ENCODE measurements at regions not wholly inside any gene's neighbourhood (a gene's known extent, or its start where the extent isn't known, plus 50 kb on each side); places are given as distances from the start of the nearest gene placed in this dataset.

DNA sequence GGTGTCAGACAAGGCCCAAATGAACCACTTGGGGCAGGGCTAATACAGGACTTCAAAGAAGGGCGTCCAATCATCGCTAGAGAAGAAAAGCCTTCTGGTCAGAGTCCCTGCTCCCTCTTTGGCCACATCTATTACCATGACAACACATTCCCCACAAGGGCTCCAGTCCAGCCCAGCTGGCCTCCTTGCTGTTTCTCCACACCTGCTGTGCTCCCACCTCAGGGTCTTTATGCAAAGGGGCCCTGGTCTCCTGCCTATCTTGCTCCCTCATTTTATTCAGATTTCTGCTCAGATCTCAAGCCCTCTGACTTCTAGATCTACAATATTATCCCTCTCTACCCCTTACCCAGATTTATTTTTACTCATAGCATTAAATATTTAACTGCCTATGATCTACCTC lies 58.0 kb upstream of the KIRREL3 start:
- Histone ChIP-seq H2BK120ac (ENCODE audit: low read depth, low read length) (no peak overlapping the region), H2BK5ac (ENCODE audit: low read depth, low read length, poor library complexity, severe bottlenecking) (no peak overlapping the region), H3K27ac (ENCODE audit: low read length, poor library complexity, severe bottlenecking) (no peak overlapping the region), H4K91ac (ENCODE audit: low read length) (no peak overlapping the region), H2AFZ (ENCODE audit: low read depth, low read length) (no peak overlapping the region), H3K79me1 (replicated peaks; ENCODE audit: low read length, poor library complexity, severe bottlenecking) (no peaks in the 10 kb centered on the region), H3K36me3 (ENCODE audit: control insufficient read depth in 1 of 2, insufficient read depth in 2 of 2, low read depth in 1 of 2, low read length in 2 of 2) (no peaks in the 10 kb centered on the region), H3K9me3 (ENCODE audit: control insufficient read depth, low read length) (no peaks in the 10 kb centered on the region), H2AK5ac (ENCODE audit: low read length, severe bottlenecking) (no peak overlapping the region), H2BK15ac (ENCODE audit: low read depth, poor library complexity, severe bottlenecking) (no peak overlapping the region), H3K9ac (ENCODE audit: low read length) (no peak overlapping the region), H3K4ac (ENCODE audit: low read depth in 1 of 2, low read length in 2 of 2) (no peak overlapping the region), H4K8ac (ENCODE audit: low read length) (no peak overlapping the region), H3K27me3 (ENCODE audit: control insufficient read depth in 1 of 2, insufficient read depth in 1 of 2, low read length in 2 of 2) (peaks cover 0 to 15% of the 10 kb centered on the region in 2 experiments), H3K18ac (ENCODE audit: low read depth in 1 of 2, low read length in 2 of 2) (no peak overlapping the region), H3K4me1 (ENCODE audit: control insufficient read depth, insufficient read depth, low read depth, low read length) (no peaks in the 10 kb centered on the region), H2BK12ac (ENCODE audit: low read length in 2 of 2) (no peak overlapping the region), H3K23ac (ENCODE audit: low read length in 2 of 2) (no peak overlapping the region), H3K4me3 (ENCODE audit: insufficient read depth in 1 of 2, low read depth in 1 of 2, low read length in 2 of 2) (no peak overlapping the region), H3K14ac (ENCODE audit: low read length in 2 of 2) (no peak overlapping the region), H3K4me2 (ENCODE audit: low read length, poor library complexity, severe bottlenecking) (no peak overlapping the region)
- WGBS = 80% methylated on average over 2 of the region's 2 CpGs
- DNase-seq = no peak

DNA sequence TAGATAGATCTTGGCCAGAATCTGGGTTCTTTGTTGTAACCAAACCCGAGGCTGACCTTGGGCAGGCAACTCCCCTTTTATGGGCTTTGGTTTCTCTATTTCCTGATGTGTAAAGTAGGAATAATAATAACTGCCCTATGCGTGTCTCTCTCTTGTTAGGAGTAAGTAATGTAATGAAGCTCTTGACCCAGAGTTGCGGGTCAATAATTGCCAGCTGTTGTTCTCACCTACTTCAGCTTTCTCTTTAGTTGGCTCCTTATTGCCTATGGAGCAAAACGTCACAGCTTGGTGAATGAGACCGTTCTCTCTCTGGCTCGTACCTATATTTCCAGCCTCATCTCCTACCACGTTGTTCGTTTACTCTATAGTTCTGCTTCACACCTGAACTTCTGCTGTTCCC lies 56.6 kb upstream of the KIRREL3 start:
- H4K91ac ChIP-seq (ENCODE audit: low read length) = no peak overlapping the region
- no peak overlapping the region for H3K4me2 ChIP-seq (ENCODE audit: low read length, poor library complexity, severe bottlenecking)
- H2AK5ac ChIP-seq (ENCODE audit: low read length, severe bottlenecking) = no peak overlapping the region
- H2BK12ac ChIP-seq (ENCODE audit: low read length in 2 of 2) = no peak overlapping the region
- no peak overlapping the region for H2BK15ac ChIP-seq (ENCODE audit: low read depth, poor library complexity, severe bottlenecking)
- H3K18ac ChIP-seq (ENCODE audit: low read depth in 1 of 2, low read length in 2 of 2) = no peak overlapping the region
- H3K9ac ChIP-seq (ENCODE audit: low read length) = no peak overlapping the region
- H2BK5ac ChIP-seq (ENCODE audit: low read depth, low read length, poor library complexity, severe bottlenecking) = no peak overlapping the region
- H3K14ac ChIP-seq (ENCODE audit: low read length in 2 of 2) = no peak overlapping the region
- no peak overlapping the region for H3K4me3 ChIP-seq (ENCODE audit: insufficient read depth in 1 of 2, low read depth in 1 of 2, low read length in 2 of 2)
- H3K4ac ChIP-seq (ENCODE audit: low read depth in 1 of 2, low read length in 2 of 2) = no peak overlapping the region
- H3K23ac ChIP-seq (ENCODE audit: low read length in 2 of 2) = no peak overlapping the region
- H3K27me3 ChIP-seq (ENCODE audit: control insufficient read depth in 1 of 2, insufficient read depth in 1 of 2, low read length in 2 of 2) = peaks cover 0 to 19% of the 10 kb centered on the region in 2 experiments
- H2BK120ac ChIP-seq (ENCODE audit: low read depth, low read length) = no peak overlapping the region
- H3K79me1 ChIP-seq (replicated peaks; ENCODE audit: low read length, poor library complexity, severe bottlenecking) = no peaks in the 10 kb centered on the region
- no peaks in the 10 kb centered on the region for H3K36me3 ChIP-seq (ENCODE audit: control insufficient read depth in 1 of 2, insufficient read depth in 2 of 2, low read depth in 1 of 2, low read length in 2 of 2)
- H4K8ac ChIP-seq (ENCODE audit: low read length) = no peak overlapping the region
- no peak for DNase-seq
- H3K27ac ChIP-seq (ENCODE audit: low read length, poor library complexity, severe bottlenecking) = no peak overlapping the region
- no peak overlapping the region for H2AFZ ChIP-seq (ENCODE audit: low read depth, low read length)
- 73% methylated on average over 8 of the region's 8 CpGs for WGBS
- no peaks in the 10 kb centered on the region for H3K9me3 ChIP-seq (ENCODE audit: control insufficient read depth, low read length)
- H3K4me1 ChIP-seq (ENCODE audit: control insufficient read depth, insufficient read depth, low read depth, low read length) = no peaks in the 10 kb centered on the region

DNA sequence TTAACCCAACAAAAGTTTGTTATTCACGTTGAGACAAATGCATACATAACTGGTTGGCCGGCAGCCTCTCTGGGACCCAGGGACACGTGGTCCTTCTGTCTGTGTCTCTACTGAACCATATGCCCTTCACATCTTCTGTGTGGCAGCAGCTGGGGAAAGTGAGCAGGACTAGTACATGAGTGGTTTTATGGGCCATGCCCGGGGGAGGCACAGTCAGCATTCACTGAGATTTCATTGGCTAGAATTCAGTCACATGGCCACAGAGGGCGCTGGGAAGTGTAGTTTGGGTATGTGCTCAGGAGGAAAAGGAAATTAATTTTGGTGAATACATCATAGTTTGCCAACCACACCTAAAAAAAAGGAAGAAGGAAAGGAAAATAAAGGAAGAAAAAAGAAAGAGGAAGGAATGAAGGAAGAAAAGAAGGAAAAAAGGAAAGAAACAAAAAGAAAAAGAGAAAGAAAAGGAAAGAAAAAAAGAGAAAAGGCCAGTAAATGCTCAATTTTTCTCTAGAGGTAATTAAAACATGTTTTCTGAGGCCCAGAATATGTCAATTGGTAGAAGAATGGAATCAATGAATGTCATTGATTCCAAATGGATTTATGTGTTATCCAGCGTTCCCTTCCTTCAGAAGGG lies 55.9 kb upstream of the KIRREL3 start:
- H2AFZ ChIP-seq (ENCODE audit: low read depth, low read length) = no peak overlapping the region
- H3K4me2 ChIP-seq (ENCODE audit: low read length, poor library complexity, severe bottlenecking) = no peak overlapping the region
- H3K4me3 ChIP-seq (ENCODE audit: insufficient read depth in 1 of 2, low read depth in 1 of 2, low read length in 2 of 2) = no peak overlapping the region
- H2AK5ac ChIP-seq (ENCODE audit: low read length, severe bottlenecking) = no peak overlapping the region
- H2BK120ac ChIP-seq (ENCODE audit: low read depth, low read length) = no peak overlapping the region
- no peak for DNase-seq
- no peak overlapping the region for H4K91ac ChIP-seq (ENCODE audit: low read length)
- no peak overlapping the region for H3K18ac ChIP-seq (ENCODE audit: low read depth in 1 of 2, low read length in 2 of 2)
- no peaks in the 10 kb centered on the region for H3K4me1 ChIP-seq (ENCODE audit: control insufficient read depth, insufficient read depth, low read depth, low read length)
- no peak overlapping the region for H2BK5ac ChIP-seq (ENCODE audit: low read depth, low read length, poor library complexity, severe bottlenecking)
- 61% methylated on average over 5 of the region's 6 CpGs for WGBS
- no peak overlapping the region for H3K9ac ChIP-seq (ENCODE audit: low read length)
- H3K27me3 ChIP-seq (ENCODE audit: control insufficient read depth in 1 of 2, insufficient read depth in 1 of 2, low read length in 2 of 2) = peaks cover 0 to 19% of the 10 kb centered on the region in 2 experiments
- H3K36me3 ChIP-seq (ENCODE audit: control insufficient read depth in 1 of 2, insufficient read depth in 2 of 2, low read depth in 1 of 2, low read length in 2 of 2) = no peaks in the 10 kb centered on the region
- H3K4ac ChIP-seq (ENCODE audit: low read depth in 1 of 2, low read length in 2 of 2) = no peak overlapping the region
- no peak overlapping the region for H2BK15ac ChIP-seq (ENCODE audit: low read depth, poor library complexity, severe bottlenecking)
- H4K8ac ChIP-seq (ENCODE audit: low read length) = no peak overlapping the region
- H3K14ac ChIP-seq (ENCODE audit: low read length in 2 of 2) = no peak overlapping the region
- no peaks in the 10 kb centered on the region for H3K9me3 ChIP-seq (ENCODE audit: control insufficient read depth, low read length)
- H3K79me1 ChIP-seq (replicated peaks; ENCODE audit: low read length, poor library complexity, severe bottlenecking) = no peaks in the 10 kb centered on the region
- H3K23ac ChIP-seq (ENCODE audit: low read length in 2 of 2) = no peak overlapping the region
- no peak overlapping the region for H3K27ac ChIP-seq (ENCODE audit: low read length, poor library complexity, severe bottlenecking)
- H2BK12ac ChIP-seq (ENCODE audit: low read length in 2 of 2) = no peak overlapping the region

DNA sequence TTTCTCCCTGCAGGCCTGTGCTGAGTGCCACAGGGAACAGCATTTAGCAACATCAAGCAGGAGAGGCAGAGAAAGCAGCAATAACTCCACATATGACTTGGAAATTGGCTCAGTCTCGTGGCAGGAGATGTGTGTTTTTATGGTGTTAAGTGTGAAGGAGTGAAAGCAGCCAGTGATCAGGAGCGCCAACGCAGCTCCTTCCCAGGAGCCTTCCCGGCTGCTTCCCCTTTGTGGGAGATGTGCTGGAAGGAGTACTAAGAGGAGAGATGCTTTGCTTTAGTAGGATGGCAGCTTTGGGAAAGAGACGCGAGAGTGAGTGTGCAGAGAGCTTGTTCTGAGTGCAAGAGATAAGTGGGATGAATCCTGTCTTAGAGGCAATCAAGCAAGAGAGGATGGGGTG lies 54.7 kb upstream of the KIRREL3 start:
- peaks cover 5 to 12% of the 10 kb centered on the region in 2 experiments for H3K27me3 ChIP-seq (ENCODE audit: control insufficient read depth in 1 of 2, insufficient read depth in 1 of 2, low read length in 2 of 2)
- no peak overlapping the region for H2AFZ ChIP-seq (ENCODE audit: low read depth, low read length)
- no peak overlapping the region for H3K4ac ChIP-seq (ENCODE audit: low read depth in 1 of 2, low read length in 2 of 2)
- H2BK12ac ChIP-seq (ENCODE audit: low read length in 2 of 2) = no peak overlapping the region
- H3K36me3 ChIP-seq (ENCODE audit: control insufficient read depth in 1 of 2, insufficient read depth in 2 of 2, low read depth in 1 of 2, low read length in 2 of 2) = no peaks in the 10 kb centered on the region
- H3K9me3 ChIP-seq (ENCODE audit: control insufficient read depth, low read length) = no peaks in the 10 kb centered on the region
- H3K14ac ChIP-seq (ENCODE audit: low read length in 2 of 2) = no peak overlapping the region
- no peak overlapping the region for H2BK15ac ChIP-seq (ENCODE audit: low read depth, poor library complexity, severe bottlenecking)
- no peak overlapping the region for H3K4me2 ChIP-seq (ENCODE audit: low read length, poor library complexity, severe bottlenecking)
- H4K91ac ChIP-seq (ENCODE audit: low read length) = no peak overlapping the region
- no peak overlapping the region for H2BK120ac ChIP-seq (ENCODE audit: low read depth, low read length)
- no peak overlapping the region for H3K23ac ChIP-seq (ENCODE audit: low read length in 2 of 2)
- no peak overlapping the region for H3K18ac ChIP-seq (ENCODE audit: low read depth in 1 of 2, low read length in 2 of 2)
- no peak for DNase-seq
- H2AK5ac ChIP-seq (ENCODE audit: low read length, severe bottlenecking) = no peak overlapping the region
- H3K27ac ChIP-seq (ENCODE audit: low read length, poor library complexity, severe bottlenecking) = no peak overlapping the region
- H3K4me1 ChIP-seq (ENCODE audit: control insufficient read depth, insufficient read depth, low read depth, low read length) = no peaks in the 10 kb centered on the region
- H4K8ac ChIP-seq (ENCODE audit: low read length) = no peak overlapping the region
- H3K9ac ChIP-seq (ENCODE audit: low read length) = no peak overlapping the region
- WGBS = 85% methylated on average over 6 of the region's 6 CpGs
- H3K79me1 ChIP-seq (replicated peaks; ENCODE audit: low read length, poor library complexity, severe bottlenecking) = no peaks in the 10 kb centered on the region
- H2BK5ac ChIP-seq (ENCODE audit: low read depth, low read length, poor library complexity, severe bottlenecking) = no peak overlapping the region
- H3K4me3 ChIP-seq (ENCODE audit: insufficient read depth in 1 of 2, low read depth in 1 of 2, low read length in 2 of 2) = no peak overlapping the region

All from mesenchymal stem cell (in vitro differentiated cells and primary cell).